ENCODE measurements at regions not wholly inside any gene's neighbourhood (a gene's known extent, or its start where the extent isn't known, plus 50 kb on each side); places are given as distances from the start of the nearest gene placed in this dataset.

DNA sequence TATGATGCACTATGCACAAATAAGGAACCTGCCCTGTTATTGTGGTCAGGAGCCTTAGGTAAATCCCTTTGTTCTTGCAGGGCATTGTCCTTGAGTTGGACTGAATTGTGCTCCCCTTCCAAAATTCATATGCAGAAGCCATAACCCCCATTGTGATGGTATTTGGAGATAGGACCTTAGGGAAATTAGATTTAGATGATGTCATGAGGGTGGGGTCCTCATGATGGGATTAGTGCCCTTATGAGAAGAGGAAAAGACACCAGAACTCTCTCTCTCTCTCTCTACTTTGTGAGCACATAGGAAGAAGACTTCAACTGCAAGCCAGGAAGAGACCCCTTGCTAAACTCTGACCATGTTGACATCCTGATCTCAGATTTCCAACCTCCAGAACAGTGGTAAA lies 268.0 kb downstream of the LRFN2 start:
- TF ChIP-seq, protein P1, sequence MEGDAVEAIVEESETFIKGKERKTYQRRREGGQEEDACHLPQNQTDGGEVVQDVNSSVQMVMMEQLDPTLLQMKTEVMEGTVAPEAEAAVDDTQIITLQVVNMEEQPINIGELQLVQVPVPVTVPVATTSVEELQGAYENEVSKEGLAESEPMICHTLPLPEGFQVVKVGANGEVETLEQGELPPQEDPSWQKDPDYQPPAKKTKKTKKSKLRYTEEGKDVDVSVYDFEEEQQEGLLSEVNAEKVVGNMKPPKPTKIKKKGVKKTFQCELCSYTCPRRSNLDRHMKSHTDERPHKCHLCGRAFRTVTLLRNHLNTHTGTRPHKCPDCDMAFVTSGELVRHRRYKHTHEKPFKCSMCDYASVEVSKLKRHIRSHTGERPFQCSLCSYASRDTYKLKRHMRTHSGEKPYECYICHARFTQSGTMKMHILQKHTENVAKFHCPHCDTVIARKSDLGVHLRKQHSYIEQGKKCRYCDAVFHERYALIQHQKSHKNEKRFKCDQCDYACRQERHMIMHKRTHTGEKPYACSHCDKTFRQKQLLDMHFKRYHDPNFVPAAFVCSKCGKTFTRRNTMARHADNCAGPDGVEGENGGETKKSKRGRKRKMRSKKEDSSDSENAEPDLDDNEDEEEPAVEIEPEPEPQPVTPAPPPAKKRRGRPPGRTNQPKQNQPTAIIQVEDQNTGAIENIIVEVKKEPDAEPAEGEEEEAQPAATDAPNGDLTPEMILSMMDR (IDR thresholded peaks at IDR 0.05; ENCODE audit: poor library complexity): no peak
- TF ChIP-seq EZH2 (IDR thresholded peaks at IDR 0.05; ENCODE audit: borderline replicate concordance): no peak
